SK-N-SH treated with all-trans-retinoic acid at 6 μM for 48 hours (cell line): ENCODE measurements at regions not wholly inside any gene's neighbourhood (a gene's known extent, or its start where the extent isn't known, plus 50 kb on each side); places are given as distances from the start of the nearest gene placed in this dataset.

Experiments
- ATAC-seq: fragments of 200-7000 bp; cut with Tn5 transposase; 3 replicates; pipeline ENCODE4 v1.9.1; 2020; ENCODE audit warnings: mild to moderate bottlenecking, moderate library complexity
- ARNTL ChIP-seq: fragments of 450-650 bp; formaldehyde crosslinking; IDR thresholded peaks from 2 replicates; pipeline ENCODE4 v1.5.0; 2020; ENCODE audit warnings: low read depth, mild to moderate bottlenecking, moderate library complexity, borderline replicate concordance
- BACH2 ChIP-seq: fragments of 250-450 bp; sonication (Bioruptor Pico); IDR thresholded peaks from 2 replicates; pipeline ENCODE4 v1.9.0; 2021; ENCODE audit warnings: mild to moderate bottlenecking, borderline replicate concordance
- CSDC2 ChIP-seq: fragments of 250-450 bp; sonication (Bioruptor Pico); IDR thresholded peaks from 2 replicates; pipeline ENCODE4 v1.5.0; 2020; ENCODE audit warnings: mild to moderate bottlenecking, moderate library complexity
- ESRRG ChIP-seq: fragments of 250-450 bp; sonication (Bioruptor Pico); IDR thresholded peaks from 2 replicates; pipeline ENCODE4 v1.6.1; 2021; ENCODE audit warnings: mild to moderate bottlenecking
- GLIS3 ChIP-seq: fragments of 250-450 bp; sonication (Bioruptor Pico); IDR thresholded peaks from 2 replicates; pipeline ENCODE4 v1.5.0; 2020; ENCODE audit warnings: mild to moderate bottlenecking, moderate library complexity
- ISL1 ChIP-seq: fragments of 250-450 bp; sonication (Bioruptor Pico); IDR thresholded peaks from 2 replicates; pipeline ENCODE4 v2.1.2; 2022; ENCODE audit warnings: mild to moderate bottlenecking, moderate library complexity
- OSR1 ChIP-seq: fragments of 250-450 bp; sonication (Bioruptor Pico); IDR thresholded peaks from 2 replicates; pipeline ENCODE4 v1.8.0; 2022; ENCODE audit warnings: moderate library complexity, mild to moderate bottlenecking, inconsistent platforms
- PPARA ChIP-seq: fragments of 250-450 bp; sonication (Bioruptor Pico); IDR thresholded peaks from 2 replicates; pipeline ENCODE4 v1.5.0; 2020; ENCODE audit warnings: mild to moderate bottlenecking, borderline replicate concordance
- TCF4 ChIP-seq: fragments of 250-450 bp; sonication (Bioruptor Pico); IDR thresholded peaks from 2 replicates; pipeline ENCODE4 v1.8.0; 2021; ENCODE audit warnings: mild to moderate bottlenecking, moderate library complexity, borderline replicate concordance
- TOX ChIP-seq: fragments of 250-450 bp; sonication (Bioruptor Pico); IDR thresholded peaks from 2 replicates; pipeline ENCODE4 v1.8.0; 2021; ENCODE audit warnings: mild to moderate bottlenecking, moderate library complexity, borderline replicate concordance
- ZC3H10 ChIP-seq: fragments of 250-450 bp; sonication (Bioruptor Pico); IDR thresholded peaks from 2 replicates; pipeline ENCODE4 v1.5.1; 2021; ENCODE audit warnings: mild to moderate bottlenecking, moderate library complexity
- ZFP3 ChIP-seq: fragments of 250-450 bp; sonication (Bioruptor Pico); IDR thresholded peaks from 2 replicates; pipeline ENCODE4 v1.5.0; 2020; ENCODE audit warnings: mild to moderate bottlenecking, moderate library complexity
- ZFP30 ChIP-seq: fragments of 450-650 bp; formaldehyde crosslinking; IDR thresholded peaks from 2 replicates; pipeline ENCODE4 v1.5.0; 2022; ENCODE audit warnings: mild to moderate bottlenecking, moderate library complexity
- ZNF565 ChIP-seq: fragments of 450-650 bp; formaldehyde crosslinking; conservative IDR thresholded peaks from 2 replicates; pipeline ENCODE4 v1.5.0; 2020; ENCODE audit warnings: low read depth, mild to moderate bottlenecking, moderate library complexity
- ZNF70 ChIP-seq: fragments of 450-650 bp; formaldehyde crosslinking; IDR thresholded peaks from 2 replicates; pipeline ENCODE4 v1.5.0; 2020; ENCODE audit warnings: mild to moderate bottlenecking, moderate library complexity
- TF ChIP-seq, protein P1 (sequence below): fragments of 250-450 bp; sonication (Bioruptor Pico); IDR thresholded peaks from 2 replicates; pipeline ENCODE4 v1.5.1; 2020; ENCODE audit warnings: low read depth, mild to moderate bottlenecking, moderate library complexity
- TF ChIP-seq, protein P2 (sequence below): fragments of 250-450 bp; sonication (Bioruptor Pico); IDR thresholded peaks from 2 replicates; pipeline ENCODE4 v1.8.0; 2021; ENCODE audit warnings: low read depth, mild to moderate bottlenecking, moderate library complexity, borderline replicate concordance
- TF ChIP-seq, protein P3 (sequence below): fragments of 250-450 bp; sonication (Bioruptor Pico); IDR thresholded peaks from 2 replicates; pipeline ENCODE4 v1.5.1; 2021; ENCODE audit warnings: mild to moderate bottlenecking, moderate library complexity
- TF ChIP-seq, protein P4 (sequence below): fragments of 250-450 bp; sonication (Bioruptor Pico); IDR thresholded peaks from 2 replicates; pipeline ENCODE4 v1.8.0; 2020; ENCODE audit warnings: mild to moderate bottlenecking, moderate library complexity, borderline replicate concordance

DNA sequence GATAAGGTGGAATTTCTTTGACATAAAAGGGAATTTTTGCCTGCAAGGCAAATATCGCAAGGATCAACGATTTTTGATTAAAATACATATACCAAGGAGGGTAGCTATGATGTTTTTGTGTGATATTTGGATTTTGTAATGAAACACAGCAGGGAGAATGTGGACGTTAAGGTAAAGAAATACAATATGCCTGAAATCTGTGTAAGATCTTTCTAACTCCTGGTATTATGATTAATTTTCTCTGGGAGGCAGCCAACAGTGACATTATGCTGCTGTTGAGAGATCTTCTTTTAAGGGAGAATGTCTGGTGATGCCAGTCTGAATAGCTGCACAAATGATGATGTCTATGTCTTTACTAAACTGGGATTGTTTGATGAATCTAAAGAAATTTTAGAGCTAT is 972.2 kb downstream of the SQOR start:
- TF ChIP-seq, protein P1, sequence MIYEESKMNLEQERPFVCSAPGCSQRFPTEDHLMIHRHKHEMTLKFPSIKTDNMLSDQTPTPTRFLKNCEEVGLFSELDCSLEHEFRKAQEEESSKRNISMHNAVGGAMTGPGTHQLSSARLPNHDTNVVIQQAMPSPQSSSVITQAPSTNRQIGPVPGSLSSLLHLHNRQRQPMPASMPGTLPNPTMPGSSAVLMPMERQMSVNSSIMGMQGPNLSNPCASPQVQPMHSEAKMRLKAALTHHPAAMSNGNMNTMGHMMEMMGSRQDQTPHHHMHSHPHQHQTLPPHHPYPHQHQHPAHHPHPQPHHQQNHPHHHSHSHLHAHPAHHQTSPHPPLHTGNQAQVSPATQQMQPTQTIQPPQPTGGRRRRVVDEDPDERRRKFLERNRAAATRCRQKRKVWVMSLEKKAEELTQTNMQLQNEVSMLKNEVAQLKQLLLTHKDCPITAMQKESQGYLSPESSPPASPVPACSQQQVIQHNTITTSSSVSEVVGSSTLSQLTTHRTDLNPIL (CRISPR knock-in tag) = peak; percentile 29; the same call in 1 of the 2 replicates
- TF ChIP-seq ISL1 (CRISPR knock-in tag) = peak; percentile 78
- no peak for TF ChIP-seq PPARA (CRISPR knock-in tag)
- ATAC-seq = no peak

DNA sequence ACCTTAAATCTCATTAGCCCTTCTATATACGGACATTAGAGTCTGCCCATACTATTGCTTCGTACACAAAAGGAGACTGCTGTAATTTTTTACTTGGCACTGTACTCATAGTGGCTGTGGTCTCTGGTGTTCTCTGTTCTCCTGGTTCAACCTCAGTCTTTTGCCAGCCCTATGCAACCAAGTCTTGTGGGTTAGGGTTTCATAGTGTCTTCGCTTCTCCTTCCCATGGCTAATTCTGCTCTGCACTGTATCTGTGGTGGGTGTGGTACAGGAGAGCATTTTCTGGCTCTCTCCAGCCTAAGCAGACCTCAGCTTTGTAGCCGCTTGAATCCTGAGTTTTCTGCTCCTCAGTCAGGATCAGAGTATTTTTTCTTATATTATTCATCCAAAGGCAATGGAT is 981.2 kb downstream of the SQOR start:
- ATAC-seq = no peak
- TF ChIP-seq, protein P2, sequence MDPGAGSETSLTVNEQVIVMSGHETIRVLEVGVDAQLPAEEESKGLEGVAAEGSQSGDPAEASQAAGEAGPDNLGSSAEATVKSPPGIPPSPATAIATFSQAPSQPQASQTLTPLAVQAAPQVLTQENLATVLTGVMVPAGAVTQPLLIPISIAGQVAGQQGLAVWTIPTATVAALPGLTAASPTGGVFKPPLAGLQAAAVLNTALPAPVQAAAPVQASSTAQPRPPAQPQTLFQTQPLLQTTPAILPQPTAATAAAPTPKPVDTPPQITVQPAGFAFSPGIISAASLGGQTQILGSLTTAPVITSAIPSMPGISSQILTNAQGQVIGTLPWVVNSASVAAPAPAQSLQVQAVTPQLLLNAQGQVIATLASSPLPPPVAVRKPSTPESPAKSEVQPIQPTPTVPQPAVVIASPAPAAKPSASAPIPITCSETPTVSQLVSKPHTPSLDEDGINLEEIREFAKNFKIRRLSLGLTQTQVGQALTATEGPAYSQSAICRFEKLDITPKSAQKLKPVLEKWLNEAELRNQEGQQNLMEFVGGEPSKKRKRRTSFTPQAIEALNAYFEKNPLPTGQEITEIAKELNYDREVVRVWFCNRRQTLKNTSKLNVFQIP (CRISPR knock-in tag) = no peak
- TF ChIP-seq GLIS3 (CRISPR knock-in tag) = no peak
- no peak for TF ChIP-seq BACH2 (CRISPR knock-in tag)
- TF ChIP-seq, protein P3, sequence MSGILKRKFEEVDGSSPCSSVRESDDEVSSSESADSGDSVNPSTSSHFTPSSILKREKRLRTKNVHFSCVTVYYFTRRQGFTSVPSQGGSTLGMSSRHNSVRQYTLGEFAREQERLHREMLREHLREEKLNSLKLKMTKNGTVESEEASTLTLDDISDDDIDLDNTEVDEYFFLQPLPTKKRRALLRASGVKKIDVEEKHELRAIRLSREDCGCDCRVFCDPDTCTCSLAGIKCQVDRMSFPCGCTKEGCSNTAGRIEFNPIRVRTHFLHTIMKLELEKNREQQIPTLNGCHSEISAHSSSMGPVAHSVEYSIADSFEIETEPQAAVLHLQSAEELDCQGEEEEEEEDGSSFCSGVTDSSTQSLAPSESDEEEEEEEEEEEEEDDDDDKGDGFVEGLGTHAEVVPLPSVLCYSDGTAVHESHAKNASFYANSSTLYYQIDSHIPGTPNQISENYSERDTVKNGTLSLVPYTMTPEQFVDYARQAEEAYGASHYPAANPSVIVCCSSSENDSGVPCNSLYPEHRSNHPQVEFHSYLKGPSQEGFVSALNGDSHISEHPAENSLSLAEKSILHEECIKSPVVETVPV (CRISPR knock-in tag) = no peak
- no peak for TF ChIP-seq ZNF70 (CRISPR knock-in tag)
- TF ChIP-seq ZFP30 = no peak
- no peak for TF ChIP-seq TCF4
- TF ChIP-seq OSR1 = no peak
- TF ChIP-seq TOX = no peak

DNA sequence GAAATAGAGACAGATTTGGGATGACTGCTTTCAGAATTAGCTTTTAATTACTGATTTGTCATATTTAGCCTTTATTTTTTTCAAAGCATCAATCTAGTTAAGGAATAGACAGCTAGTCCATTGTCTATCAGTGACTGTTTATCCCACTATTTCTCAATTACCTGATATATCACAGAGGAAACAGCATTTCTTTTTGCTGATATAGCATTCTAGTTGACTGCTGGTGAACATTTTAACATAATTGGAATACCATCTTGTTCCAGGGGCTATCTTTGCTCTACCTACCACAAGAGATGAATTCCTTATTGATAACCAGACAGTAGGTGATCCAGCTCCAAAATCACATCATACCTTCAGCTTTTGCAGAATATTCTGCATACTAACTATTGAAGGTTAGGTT is 982.7 kb downstream of the SQOR start:
- TF ChIP-seq ZC3H10 (CRISPR knock-in tag) = no peak

DNA sequence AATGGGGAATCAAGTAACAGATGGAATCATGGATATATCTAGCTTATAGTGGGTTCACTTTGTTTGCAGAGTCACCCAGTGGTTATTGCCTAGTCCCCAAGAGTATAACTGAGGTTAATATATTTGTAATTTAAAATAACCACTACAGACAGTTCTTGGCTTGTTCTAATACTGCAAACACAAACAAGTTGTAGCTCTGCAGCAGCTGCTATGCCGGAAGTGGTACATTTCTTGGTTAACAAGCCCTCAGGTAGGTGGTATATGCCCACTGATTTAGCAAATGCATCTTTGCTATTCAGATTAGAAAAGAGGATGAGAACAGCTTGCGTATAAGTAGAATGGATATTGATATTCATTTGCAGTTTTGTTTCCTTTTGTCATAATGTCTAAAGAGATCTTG is 984.2 kb downstream of the SQOR start:
- no peak for ATAC-seq
- TF ChIP-seq, protein P4, sequence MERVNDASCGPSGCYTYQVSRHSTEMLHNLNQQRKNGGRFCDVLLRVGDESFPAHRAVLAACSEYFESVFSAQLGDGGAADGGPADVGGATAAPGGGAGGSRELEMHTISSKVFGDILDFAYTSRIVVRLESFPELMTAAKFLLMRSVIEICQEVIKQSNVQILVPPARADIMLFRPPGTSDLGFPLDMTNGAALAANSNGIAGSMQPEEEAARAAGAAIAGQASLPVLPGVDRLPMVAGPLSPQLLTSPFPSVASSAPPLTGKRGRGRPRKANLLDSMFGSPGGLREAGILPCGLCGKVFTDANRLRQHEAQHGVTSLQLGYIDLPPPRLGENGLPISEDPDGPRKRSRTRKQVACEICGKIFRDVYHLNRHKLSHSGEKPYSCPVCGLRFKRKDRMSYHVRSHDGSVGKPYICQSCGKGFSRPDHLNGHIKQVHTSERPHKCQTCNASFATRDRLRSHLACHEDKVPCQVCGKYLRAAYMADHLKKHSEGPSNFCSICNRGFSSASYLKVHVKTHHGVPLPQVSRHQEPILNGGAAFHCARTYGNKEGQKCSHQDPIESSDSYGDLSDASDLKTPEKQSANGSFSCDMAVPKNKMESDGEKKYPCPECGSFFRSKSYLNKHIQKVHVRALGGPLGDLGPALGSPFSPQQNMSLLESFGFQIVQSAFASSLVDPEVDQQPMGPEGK = no peak
- TF ChIP-seq ARNTL (CRISPR knock-in tag) = no peak
- no peak for TF ChIP-seq ZNF565 (CRISPR knock-in tag)
- TF ChIP-seq ZFP3 (CRISPR knock-in tag) = no peak
- TF ChIP-seq, protein P1 (CRISPR knock-in tag) = no peak
- TF ChIP-seq, protein P2 (CRISPR knock-in tag) = no peak
- TF ChIP-seq GLIS3 (CRISPR knock-in tag) = no peak
- no peak for TF ChIP-seq CSDC2 (CRISPR knock-in tag)
- TF ChIP-seq ESRRG (CRISPR knock-in tag) = no peak

More for the DNA sequence above, 982.7 kb downstream of the SQOR start:
- ATAC-seq = no peak
